Parathyroid adenoma (tissue), 2 donors: ENCODE measurements at regions not wholly inside any gene's neighbourhood (a gene's known extent, or its start where the extent isn't known, plus 50 kb on each side); places are given as distances from the start of the nearest gene placed in this dataset.

Source experiments
- H2AFZ ChIP-seq: fragments of 300-600 bp; sonication (generic); one replicate; pipeline ENCODE4 v1.7.0; 2017; ENCODE audit warnings: antibody characterized with exemption, mild to moderate bottlenecking
- H3K27ac ChIP-seq: fragments of 300-600 bp; sonication (generic); one replicate; pipeline ENCODE4 v1.7.0; 2017
- H3K27me3 ChIP-seq: fragments of 300-600 bp; sonication (generic); one replicate; pipeline ENCODE4 v1.7.0; 2017; ENCODE audit warnings: low read length; ENCODE audit not compliant: control insufficient read depth, insufficient read depth
- H3K36me3 ChIP-seq: fragments of 300-600 bp; sonication (generic); one replicate; pipeline ENCODE4 v1.7.0; 2017; ENCODE audit warnings: low read length; ENCODE audit not compliant: control insufficient read depth, insufficient read depth
- H3K4me1 ChIP-seq: fragments of 300-600 bp; sonication (generic); one replicate; pipeline ENCODE4 v1.7.0; 2017; ENCODE audit warnings: control low read depth
- H3K4me2 ChIP-seq: fragments of 300-600 bp; sonication (generic); one replicate; pipeline ENCODE4 v1.7.0; 2017; ENCODE audit warnings: low read length
- H3K4me3 ChIP-seq: fragments of 300-600 bp; sonication (generic); one replicate; pipeline ENCODE4 v1.7.0; 2017; ENCODE audit warnings: low read depth, low read length
- H3K79me2 ChIP-seq: fragments of 300-600 bp; sonication (generic); one replicate; pipeline ENCODE4 v1.7.0; 2017; ENCODE audit warnings: control low read depth
- H3K9ac ChIP-seq: fragments of 300-600 bp; sonication (generic); one replicate; pipeline ENCODE4 v1.7.0; 2017; ENCODE audit warnings: mild to moderate bottlenecking
- H3K9me3 ChIP-seq: fragments of 300-600 bp; sonication (generic); one replicate; pipeline ENCODE4 v1.7.0; 2017; ENCODE audit warnings: low read length; ENCODE audit not compliant: control insufficient read depth
- CTCF ChIP-seq: fragments of 300-600 bp; sonication (generic); IDR thresholded peaks from one replicate; pipeline ENCODE4 v1.7.0; 2017; ENCODE audit warnings: antibody characterized with exemption, mild to moderate bottlenecking
- donor health status: primary hyperparathyroidism.

- Histone ChIP-seq H3K4me1 (no peaks in the 10 kb centered on the region), H3K27ac (no peak overlapping the region), H3K9ac (no peak overlapping the region), H2AFZ (no peak overlapping the region), H3K79me2 (no peaks in the 10 kb centered on the region), H3K4me2 (no peak overlapping the region), H3K27me3 (no peaks in the 10 kb centered on the region), H3K4me3 (no peak overlapping the region), H3K36me3 (no peaks in the 10 kb centered on the region), H3K9me3 (no peaks in the 10 kb centered on the region)
- TF ChIP-seq CTCF: no peak
Observed at GRCh38 chr15:47186075-47186474, 531.2 kb upstream of the SEMA6D start.

- Histone ChIP-seq H3K4me2 (no peak overlapping the region), H3K4me3 (no peak overlapping the region), H2AFZ (no peak overlapping the region), H3K9ac (no peak overlapping the region), H3K36me3 (no peaks in the 10 kb centered on the region), H3K27ac (no peak overlapping the region), H3K27me3 (no peaks in the 10 kb centered on the region), H3K9me3 (no peaks in the 10 kb centered on the region), H3K4me1 (no peaks in the 10 kb centered on the region), H3K79me2 (no peaks in the 10 kb centered on the region)
- TF ChIP-seq CTCF: no peak
Observed at GRCh38 chr15:47188758-47189507, 528.4 kb upstream of the SEMA6D start.

- Histone ChIP-seq H2AFZ (no peak overlapping the region), H3K9ac (no peak overlapping the region), H3K27me3 (no peaks in the 10 kb centered on the region), H3K4me1 (no peaks in the 10 kb centered on the region), H3K36me3 (no peaks in the 10 kb centered on the region), H3K79me2 (no peaks in the 10 kb centered on the region), H3K4me3 (no peak overlapping the region), H3K27ac (no peak overlapping the region), H3K4me2 (no peak overlapping the region), H3K9me3 (no peaks in the 10 kb centered on the region)
- TF ChIP-seq CTCF: no peak
Observed at GRCh38 chr15:47194718-47195117, 522.6 kb upstream of the SEMA6D start.

- Histone ChIP-seq H3K4me2 (no peak overlapping the region), H3K9ac (no peak overlapping the region), H2AFZ (no peak overlapping the region), H3K27ac (no peak overlapping the region), H3K4me1 (no peaks in the 10 kb centered on the region), H3K9me3 (no peaks in the 10 kb centered on the region), H3K36me3 (no peaks in the 10 kb centered on the region), H3K4me3 (no peak overlapping the region), H3K27me3 (no peaks in the 10 kb centered on the region), H3K79me2 (no peaks in the 10 kb centered on the region)
- TF ChIP-seq CTCF: peak; percentile 62
Observed at GRCh38 chr15:47196048-47196447, 521.3 kb upstream of the SEMA6D start.

- Histone ChIP-seq H3K27me3 (no peaks in the 10 kb centered on the region), H3K36me3 (no peaks in the 10 kb centered on the region), H3K79me2 (no peaks in the 10 kb centered on the region), H3K9me3 (no peaks in the 10 kb centered on the region), H3K4me3 (no peak overlapping the region), H3K9ac (no peak overlapping the region), H3K4me2 (no peak overlapping the region), H3K27ac (no peak overlapping the region), H3K4me1 (no peaks in the 10 kb centered on the region), H2AFZ (no peak overlapping the region)
- TF ChIP-seq CTCF: no peak
Observed at GRCh38 chr15:47203993-47204392, 513.3 kb upstream of the SEMA6D start.
